ENCODE measurements at regions not wholly inside any gene's neighbourhood (a gene's known extent, or its start where the extent isn't known, plus 50 kb on each side); places are given as distances from the start of the nearest gene placed in this dataset.

- TF ChIP-seq CTCF (IDR thresholded peaks at IDR 0.05; ENCODE audit: low read length): no peak
- TF ChIP-seq EZH2 (IDR thresholded peaks at IDR 0.05; ENCODE audit: borderline replicate concordance, low read length): no peak
These were observed 57.9 kb upstream of the IRF2BP2 start for GRCh38 chr1:234667600-234668576.
